Smooth muscle cell (in vitro differentiated cells): ENCODE measurements at regions not wholly inside any gene's neighbourhood (a gene's known extent, or its start where the extent isn't known, plus 50 kb on each side); places are given as distances from the start of the nearest gene placed in this dataset.
A peak's percentile ranks its signal among the peaks of the same experiment; 100 is the strongest.

ENCODE experiments used
- DNase-seq: peaks from one replicate; lab custom pipeline; 2025; ENCODE audit not compliant: unreplicated experiment; lab: John Stamatoyannopoulos, UW
- H2AFZ ChIP-seq: fragments of 200-600 bp; sonication (generic); 2 replicates; pipeline ENCODE4 v1.6.0; 2016; ENCODE audit warnings: antibody characterized with exemption, low read depth, mild to moderate bottlenecking
- H3F3A ChIP-seq: fragments of 200-600 bp; sonication (generic); 2 replicates; pipeline ENCODE4 v1.6.0; 2017; ENCODE audit warnings: antibody characterized with exemption, low read depth
- H3K27ac ChIP-seq: fragments of 200-600 bp; sonication (generic); 2 replicates; pipeline ENCODE4 v1.5.1; 2016; ENCODE audit warnings: low read depth, mild to moderate bottlenecking
- H3K27me3 ChIP-seq: fragments of 200-600 bp; sonication (generic); 2 replicates; pipeline ENCODE4 v1.6.1; 2016; ENCODE audit warnings: low read depth, mild to moderate bottlenecking
- H3K36me3 ChIP-seq: fragments of 200-600 bp; sonication (generic); 2 replicates; pipeline ENCODE4 v1.5.1; 2016; ENCODE audit warnings: low read depth
- H3K4me1 ChIP-seq: fragments of 200-600 bp; sonication (generic); 2 replicates; pipeline ENCODE4 v1.5.1; 2016; ENCODE audit warnings: low read depth
- H3K4me2 ChIP-seq: fragments of 200-600 bp; sonication (generic); 2 replicates; pipeline ENCODE4 v1.6.0; 2016; ENCODE audit warnings: mild to moderate bottlenecking
- H3K4me3 ChIP-seq: fragments of 200-600 bp; sonication (generic); 2 replicates; pipeline ENCODE4 v1.5.1; 2016; ENCODE audit warnings: mild to moderate bottlenecking
- H3K79me2 ChIP-seq: fragments of 200-600 bp; sonication (generic); 2 replicates; pipeline ENCODE4 v1.6.0; 2016; ENCODE audit warnings: low read depth, mild to moderate bottlenecking
- H3K9ac ChIP-seq: fragments of 200-600 bp; sonication (generic); 2 replicates; pipeline ENCODE4 v1.6.0; 2016; ENCODE audit warnings: low read depth
- H3K9me3 ChIP-seq: fragments of 200-600 bp; sonication (generic); replicated peaks from 2 replicates; pipeline ENCODE4 v1.5.1; 2016; ENCODE audit warnings: low read depth
- H4K20me1 ChIP-seq: fragments of 200-600 bp; sonication (generic); 2 replicates; pipeline ENCODE4 v1.6.0; 2016; ENCODE audit warnings: low read depth
- CTCF ChIP-seq: fragments of 200-600 bp; sonication (generic); IDR thresholded peaks from 2 replicates; pipeline ENCODE4 v1.5.1; 2017; ENCODE audit warnings: borderline replicate concordance, mild to moderate bottlenecking, antibody characterized with exemption; ENCODE audit not compliant: insufficient read depth, poor library complexity, severe bottlenecking
- WGBS: methylation state at CpG from one replicate; pipeline ENCODE4 v1.1.7; 2016; ENCODE audit warnings: low lambda C conversion rate; 5-methylcytosine and 5-hydroxymethylcytosine counted together

- WGBS, result 89% methylated on average over 2 of the region's 2 CpGs
- DNase-seq, result no peak
- no peak overlapping the region for H3K27ac ChIP-seq
- H3F3A ChIP-seq, result no peaks in the 10 kb centered on the region
- H3K27me3 ChIP-seq, result no peaks in the 10 kb centered on the region
- H3K79me2 ChIP-seq, result no peaks in the 10 kb centered on the region
- no peak overlapping the region for H2AFZ ChIP-seq
- no peaks in the 10 kb centered on the region for H3K36me3 ChIP-seq
- H4K20me1 ChIP-seq, result no peaks in the 10 kb centered on the region
- H3K4me1 ChIP-seq, result peaks cover 36% of the 10 kb centered on the region
- H3K9me3 ChIP-seq, result no peaks in the 10 kb centered on the region
- H3K4me3 ChIP-seq, result no peak overlapping the region
- H3K4me2 ChIP-seq, result no peak overlapping the region
- TF ChIP-seq CTCF, result no peak
- H3K9ac ChIP-seq, result no peak overlapping the region
Measured at GRCh38 chr13:91139232-91139631, 208.3 kb upstream of the MIR17HG start.

GRCh38 chr13:91141543-91142061 lies 205.9 kb upstream of the MIR17HG start:
- Histone ChIP-seq H3K4me3 (no peak overlapping the region), H3K4me1 (peaks cover 13% of the 10 kb centered on the region), H3K36me3 (no peaks in the 10 kb centered on the region), H3K9ac (no peak overlapping the region), H3K79me2 (no peaks in the 10 kb centered on the region), H3F3A (no peaks in the 10 kb centered on the region), H3K4me2 (no peak overlapping the region), H3K27me3 (no peaks in the 10 kb centered on the region), H3K27ac (no peak overlapping the region), H2AFZ (no peak overlapping the region), H4K20me1 (no peaks in the 10 kb centered on the region), H3K9me3 (no peaks in the 10 kb centered on the region)
- WGBS, result 87% methylated on average over 5 of the region's 5 CpGs
- TF ChIP-seq CTCF, result no peak
- no peak for DNase-seq

GRCh38 chr13:91142572-91142971 lies 204.9 kb upstream of the MIR17HG start:
- Histone ChIP-seq H3K4me1 (peaks cover 6% of the 10 kb centered on the region), H3K9ac (peak overlapping the region; percentile 23), H3K27me3 (no peaks in the 10 kb centered on the region), H3K27ac (peak overlapping the region; percentile 67), H3K36me3 (no peaks in the 10 kb centered on the region), H3F3A (no peaks in the 10 kb centered on the region), H2AFZ (no peak overlapping the region), H4K20me1 (no peaks in the 10 kb centered on the region), H3K79me2 (no peaks in the 10 kb centered on the region), H3K4me3 (no peak overlapping the region), H3K4me2 (peak overlapping the region; percentile 60), H3K9me3 (no peaks in the 10 kb centered on the region)
- WGBS, result 6% methylated on average over 2 of the region's 2 CpGs
- no peak for DNase-seq
- no peak for TF ChIP-seq CTCF

GRCh38 chr13:91144054-91144453 lies 203.4 kb upstream of the MIR17HG start:
- DNase-seq, result no peak
- 10% methylated on average over 2 of the region's 2 CpGs for WGBS
- no peaks in the 10 kb centered on the region for H4K20me1 ChIP-seq

More at GRCh38 chr13:91144054-91144453, 203.4 kb upstream of the MIR17HG start:
- Histone ChIP-seq H3F3A (no peaks in the 10 kb centered on the region), H3K9ac (no peak overlapping the region), H3K27ac (peak overlapping the region; percentile 67), H3K4me3 (no peak overlapping the region), H3K27me3 (no peaks in the 10 kb centered on the region), H3K9me3 (no peaks in the 10 kb centered on the region), H3K4me1 (peaks cover 6% of the 10 kb centered on the region), H2AFZ (no peak overlapping the region), H3K79me2 (no peaks in the 10 kb centered on the region), H3K4me2 (peak overlapping the region; percentile 28), H3K36me3 (no peaks in the 10 kb centered on the region)
- no peak for TF ChIP-seq CTCF
